GM12864 (cell line): ENCODE measurements at regions not wholly inside any gene's neighbourhood (a gene's known extent, or its start where the extent isn't known, plus 50 kb on each side); places are given as distances from the start of the nearest gene placed in this dataset.

Source experiments
- DNase-seq: peaks from one replicate; pipeline ENCODE4 v3.0.0-alpha.2; 2011; ENCODE audit warnings: low read depth
- H3K4me3 ChIP-seq: 2 replicates; pipeline ENCODE4 v1.5.1; 2011; ENCODE audit warnings: mild to moderate bottlenecking, low read depth, low read length, control low read depth
- TF ChIP-seq, protein P1 (sequence below): IDR thresholded peaks from 2 replicates; pipeline ENCODE4 v1.5.1; 2011; ENCODE audit warnings: low read depth, mild to moderate bottlenecking, moderate library complexity, low read length, control low read depth, inconsistent platforms; ENCODE audit errors: missing control alignments

DNA sequence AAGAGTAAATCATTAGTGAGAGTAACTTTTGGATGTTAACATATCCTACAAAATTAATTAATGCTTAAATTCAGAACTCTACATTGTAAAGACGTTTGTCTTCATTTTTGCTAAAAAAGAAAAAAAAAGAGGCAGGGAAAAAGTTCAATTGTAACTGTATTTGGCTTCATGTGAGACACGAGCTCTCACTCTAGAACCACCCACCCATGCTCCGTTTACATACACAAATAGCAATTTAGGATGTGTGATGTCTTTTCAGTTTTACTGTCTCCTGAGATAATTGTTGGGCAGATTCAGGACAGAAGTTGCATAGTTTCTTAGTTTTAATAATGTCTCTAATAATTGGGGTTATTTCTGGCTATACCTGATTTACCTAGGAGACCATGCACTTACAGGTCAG is 248.6 kb downstream of the AASDHPPT start:
- H3K4me3 ChIP-seq, result no peak overlapping the region
- DNase-seq, result no peak
- TF ChIP-seq, protein P1, sequence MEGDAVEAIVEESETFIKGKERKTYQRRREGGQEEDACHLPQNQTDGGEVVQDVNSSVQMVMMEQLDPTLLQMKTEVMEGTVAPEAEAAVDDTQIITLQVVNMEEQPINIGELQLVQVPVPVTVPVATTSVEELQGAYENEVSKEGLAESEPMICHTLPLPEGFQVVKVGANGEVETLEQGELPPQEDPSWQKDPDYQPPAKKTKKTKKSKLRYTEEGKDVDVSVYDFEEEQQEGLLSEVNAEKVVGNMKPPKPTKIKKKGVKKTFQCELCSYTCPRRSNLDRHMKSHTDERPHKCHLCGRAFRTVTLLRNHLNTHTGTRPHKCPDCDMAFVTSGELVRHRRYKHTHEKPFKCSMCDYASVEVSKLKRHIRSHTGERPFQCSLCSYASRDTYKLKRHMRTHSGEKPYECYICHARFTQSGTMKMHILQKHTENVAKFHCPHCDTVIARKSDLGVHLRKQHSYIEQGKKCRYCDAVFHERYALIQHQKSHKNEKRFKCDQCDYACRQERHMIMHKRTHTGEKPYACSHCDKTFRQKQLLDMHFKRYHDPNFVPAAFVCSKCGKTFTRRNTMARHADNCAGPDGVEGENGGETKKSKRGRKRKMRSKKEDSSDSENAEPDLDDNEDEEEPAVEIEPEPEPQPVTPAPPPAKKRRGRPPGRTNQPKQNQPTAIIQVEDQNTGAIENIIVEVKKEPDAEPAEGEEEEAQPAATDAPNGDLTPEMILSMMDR, result no peak

DNA sequence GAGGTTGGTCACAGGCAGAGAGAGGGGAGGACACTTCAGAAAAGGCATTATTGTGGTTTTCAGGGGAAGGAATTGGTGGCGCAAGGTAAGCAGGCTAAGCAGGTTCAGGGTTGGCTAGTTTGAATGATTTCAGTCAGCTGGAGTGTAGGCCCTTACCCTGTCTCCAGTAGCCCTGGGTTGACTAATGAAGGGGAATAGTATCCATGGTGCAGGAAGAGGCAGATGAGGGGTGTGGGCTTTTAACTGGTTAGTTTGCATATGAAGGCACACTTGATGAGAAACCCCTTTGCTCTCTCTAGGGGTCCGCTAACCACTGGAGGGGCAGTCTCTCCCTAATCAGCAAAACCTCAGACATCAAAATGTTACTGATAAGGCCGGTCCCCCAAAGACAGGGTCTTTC is 249.7 kb downstream of the AASDHPPT start:
- TF ChIP-seq, protein P1, result no peak
- DNase-seq, result no peak
- no peak overlapping the region for H3K4me3 ChIP-seq

DNA sequence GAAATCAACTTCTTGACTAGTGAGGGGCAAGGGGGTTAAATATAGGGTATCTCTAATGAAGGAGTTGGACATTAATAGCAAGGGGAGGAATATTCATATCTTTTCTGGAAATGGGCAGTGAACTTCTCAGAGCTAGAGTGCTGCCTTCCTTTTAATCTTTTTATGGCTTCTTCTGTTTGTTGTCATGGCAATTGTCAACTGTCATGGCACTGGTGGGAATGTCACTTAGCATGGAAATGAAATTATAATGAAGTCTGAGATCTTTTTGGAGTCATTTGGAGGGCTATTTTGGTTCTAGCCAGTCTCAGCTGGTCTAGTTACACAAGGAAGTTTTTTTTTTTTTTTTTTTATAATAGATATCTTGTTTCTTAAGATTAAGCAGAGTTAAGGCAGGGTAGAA is 250.2 kb downstream of the AASDHPPT start:
- TF ChIP-seq, protein P1, result no peak
- DNase-seq, result no peak
- H3K4me3 ChIP-seq, result no peak overlapping the region

DNA sequence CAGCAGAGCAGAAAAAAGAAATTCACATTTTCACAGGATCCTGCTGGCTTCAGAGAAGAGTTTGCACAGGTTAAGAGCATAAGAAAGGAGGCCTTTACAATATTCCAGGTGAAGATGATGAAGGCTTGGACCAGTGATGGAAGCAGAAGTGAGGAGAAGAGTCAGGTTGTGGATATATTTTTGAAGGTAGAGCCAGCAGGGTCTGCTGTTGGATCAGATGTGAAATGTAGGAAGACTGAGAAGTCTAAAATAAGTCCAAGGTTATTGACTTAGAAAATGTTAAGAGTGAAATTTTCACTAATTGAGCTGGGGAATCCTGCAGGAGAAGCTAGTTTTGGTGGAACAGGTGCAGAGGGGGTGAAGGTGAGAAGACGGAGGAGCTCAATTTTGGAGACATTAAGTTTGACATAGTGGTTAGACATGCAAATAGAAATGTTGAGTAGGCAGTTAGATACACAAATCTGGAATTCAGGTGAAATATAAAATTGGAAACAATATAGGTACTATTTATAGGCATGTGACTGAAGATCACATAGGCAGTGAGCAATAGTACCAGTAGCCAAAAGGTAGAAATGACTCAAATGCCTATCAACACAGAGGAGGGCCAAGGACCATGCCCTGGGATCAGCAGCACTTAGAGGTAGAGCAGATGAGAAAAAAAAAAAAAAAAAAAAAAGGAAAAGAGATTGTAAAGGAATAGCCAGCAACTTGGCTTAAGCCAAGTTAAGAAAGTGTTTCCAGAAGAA is 252.0 kb downstream of the AASDHPPT start:
- TF ChIP-seq, protein P1, result no peak
- DNase-seq, result no peak
- H3K4me3 ChIP-seq, result no peak overlapping the region

DNA sequence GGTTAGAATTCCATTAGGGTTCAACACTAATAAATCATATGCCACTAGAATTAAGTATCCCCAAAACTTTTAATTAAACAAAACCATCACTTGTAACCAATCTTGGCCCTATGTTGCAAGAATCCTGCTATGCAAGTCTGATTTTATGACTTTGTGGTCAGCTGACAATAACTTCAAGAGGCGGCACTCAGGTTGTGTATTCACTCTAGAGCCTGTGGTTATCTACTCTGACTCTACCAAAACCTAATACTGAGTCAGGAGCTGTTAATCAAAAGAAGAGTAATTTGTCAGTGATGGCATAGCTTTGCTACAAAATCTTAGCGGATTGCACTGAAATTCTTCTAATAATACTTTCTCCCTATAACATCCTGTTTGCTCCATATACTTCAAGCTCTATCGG is 253.7 kb downstream of the AASDHPPT start:
- no peak overlapping the region for H3K4me3 ChIP-seq
- DNase-seq, result no peak
- TF ChIP-seq, protein P1, result no peak

DNA sequence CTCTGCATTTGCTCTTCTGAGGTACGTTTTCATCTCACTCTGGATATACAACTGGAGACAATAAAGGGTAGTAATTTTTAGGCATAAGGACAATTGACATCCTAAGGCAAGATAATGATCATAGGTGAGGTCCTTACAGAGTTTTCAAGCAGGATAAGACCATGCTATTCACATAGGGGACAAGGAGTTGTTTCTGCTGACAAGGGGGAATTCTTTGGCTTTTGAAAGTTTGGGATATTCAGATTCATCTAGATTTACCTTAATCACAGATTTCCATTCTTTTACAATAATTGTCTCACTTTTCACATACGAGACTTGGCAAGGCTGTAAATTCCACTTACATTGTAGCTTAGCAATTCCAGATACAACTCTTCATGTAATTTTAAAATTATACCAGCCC is 256.2 kb downstream of the AASDHPPT start:
- TF ChIP-seq, protein P1, result no peak
- no peak overlapping the region for H3K4me3 ChIP-seq
- DNase-seq, result no peak

DNA sequence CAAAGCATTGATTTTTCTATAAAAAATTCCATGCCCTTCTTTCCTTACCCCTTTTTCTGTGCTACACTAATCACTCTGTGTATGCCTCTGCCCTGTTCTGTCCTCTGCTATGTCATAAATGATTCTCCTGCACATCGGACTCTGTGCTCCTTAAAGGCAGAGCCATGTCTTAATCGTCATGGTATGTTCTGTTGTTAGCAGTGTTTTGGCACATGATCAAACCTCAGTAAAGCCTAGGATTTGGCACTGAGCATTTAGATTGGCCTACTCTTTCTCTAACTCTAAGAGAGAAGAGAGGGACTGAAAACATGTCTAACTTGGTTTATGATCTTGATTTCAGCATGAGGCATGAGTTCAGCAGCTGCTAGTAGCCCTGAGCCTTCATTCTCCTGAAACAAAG is 266.9 kb downstream of the AASDHPPT start:
- no peak for DNase-seq
- H3K4me3 ChIP-seq, result no peak overlapping the region
- TF ChIP-seq, protein P1, result no peak
